HL-60 (cell line): ENCODE measurements at regions not wholly inside any gene's neighbourhood (a gene's known extent, or its start where the extent isn't known, plus 50 kb on each side); places are given as distances from the start of the nearest gene placed in this dataset.

Source experiments
- CTCF ChIP-seq: IDR thresholded peaks from one replicate; pipeline ENCODE4 v1.5.1; 2011; ENCODE audit warnings: low read length, control low read depth, inconsistent platforms; ENCODE audit not compliant: insufficient read depth
- GABPA ChIP-seq: IDR thresholded peaks from 2 replicates; pipeline ENCODE4 v1.6.1; 2012; ENCODE audit warnings: low read depth
- POLR2AphosphoS5 ChIP-seq: IDR thresholded peaks from 2 replicates; pipeline ENCODE4 v1.6.1; 2012; ENCODE audit warnings: low read depth
- TF ChIP-seq, protein P1 (sequence below): IDR thresholded peaks from 2 replicates; pipeline ENCODE4 v1.6.1; 2012; ENCODE audit warnings: low read depth; ENCODE audit not compliant: insufficient replicate concordance

- TF ChIP-seq, protein P1, sequence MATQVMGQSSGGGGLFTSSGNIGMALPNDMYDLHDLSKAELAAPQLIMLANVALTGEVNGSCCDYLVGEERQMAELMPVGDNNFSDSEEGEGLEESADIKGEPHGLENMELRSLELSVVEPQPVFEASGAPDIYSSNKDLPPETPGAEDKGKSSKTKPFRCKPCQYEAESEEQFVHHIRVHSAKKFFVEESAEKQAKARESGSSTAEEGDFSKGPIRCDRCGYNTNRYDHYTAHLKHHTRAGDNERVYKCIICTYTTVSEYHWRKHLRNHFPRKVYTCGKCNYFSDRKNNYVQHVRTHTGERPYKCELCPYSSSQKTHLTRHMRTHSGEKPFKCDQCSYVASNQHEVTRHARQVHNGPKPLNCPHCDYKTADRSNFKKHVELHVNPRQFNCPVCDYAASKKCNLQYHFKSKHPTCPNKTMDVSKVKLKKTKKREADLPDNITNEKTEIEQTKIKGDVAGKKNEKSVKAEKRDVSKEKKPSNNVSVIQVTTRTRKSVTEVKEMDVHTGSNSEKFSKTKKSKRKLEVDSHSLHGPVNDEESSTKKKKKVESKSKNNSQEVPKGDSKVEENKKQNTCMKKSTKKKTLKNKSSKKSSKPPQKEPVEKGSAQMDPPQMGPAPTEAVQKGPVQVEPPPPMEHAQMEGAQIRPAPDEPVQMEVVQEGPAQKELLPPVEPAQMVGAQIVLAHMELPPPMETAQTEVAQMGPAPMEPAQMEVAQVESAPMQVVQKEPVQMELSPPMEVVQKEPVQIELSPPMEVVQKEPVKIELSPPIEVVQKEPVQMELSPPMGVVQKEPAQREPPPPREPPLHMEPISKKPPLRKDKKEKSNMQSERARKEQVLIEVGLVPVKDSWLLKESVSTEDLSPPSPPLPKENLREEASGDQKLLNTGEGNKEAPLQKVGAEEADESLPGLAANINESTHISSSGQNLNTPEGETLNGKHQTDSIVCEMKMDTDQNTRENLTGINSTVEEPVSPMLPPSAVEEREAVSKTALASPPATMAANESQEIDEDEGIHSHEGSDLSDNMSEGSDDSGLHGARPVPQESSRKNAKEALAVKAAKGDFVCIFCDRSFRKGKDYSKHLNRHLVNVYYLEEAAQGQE: no peak
- TF ChIP-seq CTCF: no peak
- TF ChIP-seq POLR2AphosphoS5: no peak
- no peak for TF ChIP-seq GABPA
Observed at GRCh38 chr15:96889734-96890480, 559.4 kb downstream of the NR2F2 start.
